SK-N-SH (cell line): ENCODE measurements at regions not wholly inside any gene's neighbourhood (a gene's known extent, or its start where the extent isn't known, plus 50 kb on each side); places are given as distances from the start of the nearest gene placed in this dataset.

ENCODE experiments used
- CTCF ChIA-PET: fragments of 300-600, 350-600 bp; formaldehyde crosslinking; extraction: SDS; loops from one replicate; lab custom pipeline; 2021; lab: Yijun Ruan, JAX
- POLR2A ChIA-PET: fragments of 350-600 bp; sonication (Branson Sonifier 250); formaldehyde crosslinking; extraction: SDS; loops from one replicate; lab custom pipeline; 2020; ENCODE audit warnings: antibody characterized with exemption, inconsistent platforms; lab: Yijun Ruan, JAX
- DNase-seq: peaks from one replicate; pipeline ENCODE4 v3.0.0; 2012
- H2AFZ ChIP-seq: fragments of 200-600 bp; sonication (generic); 2 replicates; pipeline ENCODE4 v1.8.1; 2016; ENCODE audit warnings: antibody characterized with exemption, mild to moderate bottlenecking, low read depth
- H3F3A ChIP-seq: fragments of 200-600 bp; sonication (generic); replicated peaks from 2 replicates; pipeline ENCODE3; 2016; ENCODE audit warnings: antibody characterized with exemption, mild to moderate bottlenecking; ENCODE audit not compliant: insufficient read depth
- H3K27ac ChIP-seq, 2 experiments: fragments of 200-500 bp in 1 of 2; fragments of 200-600 bp in 1 of 2; sonication (Bioruptor generic) in 1 of 2; sonication (generic), shearing (Covaris generic) in 1 of 2; 2 replicates each; pipeline versions ENCODE4 v1.5.1 to v1.6.1; 2014 to 2016; ENCODE audit warnings: low read depth in 2 of 2, inconsistent platforms in 1 of 2, low read length in 1 of 2, mild to moderate bottlenecking in 1 of 2, mixed read lengths in 1 of 2
- H3K27me3 ChIP-seq: fragments of 200-600 bp; sonication (generic), shearing (Covaris generic); 2 replicates; pipeline ENCODE4 v1.6.1; 2016; ENCODE audit warnings: mixed run types; ENCODE audit not compliant: insufficient read depth
- H3K36me3 ChIP-seq, 2 experiments: fragments of 200-500 bp in 1 of 2; fragments of 200-600 bp in 1 of 2; sonication (Bioruptor generic) in 1 of 2; sonication (generic) in 1 of 2; replicated peaks in 1 of 2; 2 replicates each; pipeline versions ENCODE3 to v1.5.1; 2014 to 2016; ENCODE audit warnings: low read length in 1 of 2, mild to moderate bottlenecking in 1 of 2; ENCODE audit not compliant: insufficient read depth in 2 of 2, control insufficient read depth in 1 of 2
- H3K4me1 ChIP-seq, 2 experiments: fragments of 200-500 bp in 1 of 2; fragments of 200-600 bp in 1 of 2; sonication (Bioruptor generic) in 1 of 2; sonication (generic), shearing (Covaris generic) in 1 of 2; 2 replicates each; pipeline versions ENCODE4 v1.5.1 to v1.6.1; 2014 to 2016; ENCODE audit warnings: low read depth in 1 of 2, low read length in 1 of 2, mixed run types in 1 of 2; ENCODE audit not compliant: insufficient read depth in 2 of 2, control insufficient read depth in 1 of 2
- H3K4me2 ChIP-seq: fragments of 200-600 bp; sonication (generic), shearing (Covaris generic); 2 replicates; pipeline ENCODE4 v1.6.1; 2017; ENCODE audit warnings: mixed run types
- H3K4me3 ChIP-seq, 2 experiments: fragments of 200-500 bp in 1 of 2; fragments of 200-600 bp in 1 of 2; sonication (Bioruptor generic) in 1 of 2; sonication (generic), shearing (Covaris generic) in 1 of 2; 2 replicates each; pipeline versions ENCODE4 v1.5.1 to v1.8.1; 2014 to 2016; ENCODE audit warnings: low read depth in 2 of 2, inconsistent platforms in 1 of 2, low read length in 1 of 2, mild to moderate bottlenecking in 1 of 2, mixed read lengths in 1 of 2, moderate library complexity in 1 of 2
- H3K79me2 ChIP-seq: fragments of 200-600 bp; sonication (generic); 2 replicates; pipeline ENCODE4 v1.8.1; 2017; ENCODE audit warnings: mild to moderate bottlenecking; ENCODE audit not compliant: insufficient read depth
- H3K9ac ChIP-seq: fragments of 200-600 bp; sonication (generic); 2 replicates; pipeline ENCODE4 v1.6.1; 2017; ENCODE audit warnings: mixed run types
- H3K9me2 ChIP-seq: fragments of 200-600 bp; sonication (generic); 2 replicates; pipeline ENCODE4 v1.6.1; 2017; ENCODE audit warnings: mixed run types
- H3K9me3 ChIP-seq: fragments of 200-600 bp; sonication (generic); 2 replicates; pipeline ENCODE4 v1.6.1; 2017; ENCODE audit warnings: mixed run types, mild to moderate bottlenecking, moderate library complexity
- H4K20me1 ChIP-seq: fragments of 200-600 bp; sonication (generic); 2 replicates; pipeline ENCODE4 v1.6.1; 2017; ENCODE audit warnings: mild to moderate bottlenecking, mixed run types; ENCODE audit not compliant: insufficient read depth
- FOSL2 ChIP-seq: IDR thresholded peaks from 2 replicates; pipeline ENCODE4 v1.4.0; 2012; ENCODE audit warnings: low read depth, mild to moderate bottlenecking, moderate library complexity, borderline replicate concordance
- RAD21 ChIP-seq: IDR thresholded peaks from 2 replicates; pipeline ENCODE4 v1.6.1; 2012; ENCODE audit warnings: mild to moderate bottlenecking, low read length
- USF1 ChIP-seq: IDR thresholded peaks from 2 replicates; pipeline ENCODE4 v1.4.0; 2012; ENCODE audit warnings: low read depth, borderline replicate concordance
- WGBS: methylation state at CpG from one replicate; pipeline ENCODE4 v1.1.6; 2017; ENCODE audit warnings: low lambda C conversion rate; 5-methylcytosine and 5-hydroxymethylcytosine counted together

DNA sequence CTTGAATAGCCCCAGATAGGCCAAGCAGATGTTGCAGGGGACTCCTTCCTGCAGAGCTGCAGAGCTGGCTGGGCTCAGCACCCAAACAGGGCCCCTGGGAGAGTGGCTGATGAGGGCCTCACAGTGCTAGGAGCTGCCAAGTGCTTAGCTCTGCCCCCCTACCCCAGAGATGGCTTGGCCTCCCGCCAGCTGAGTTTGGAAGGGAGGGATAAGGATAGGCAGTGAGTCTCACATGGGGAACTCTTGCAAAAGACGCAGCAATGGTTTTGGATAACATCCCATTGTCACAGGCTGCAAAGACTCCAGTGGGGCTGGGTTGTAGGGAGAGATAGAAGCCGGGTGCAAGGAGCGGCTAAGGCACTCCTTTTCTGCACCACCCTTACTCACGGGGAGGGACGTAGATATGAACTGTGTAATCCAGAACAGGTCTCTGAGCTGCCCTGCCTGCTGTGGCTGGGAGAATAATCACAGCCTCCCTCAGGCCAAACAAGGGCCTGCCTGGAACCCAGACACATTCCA is 52.9 kb upstream of the MAF start:
- Histone ChIP-seq H3K9ac (no peak overlapping the region), H3K27me3 (no peaks in the 10 kb centered on the region), H2AFZ (no peak overlapping the region), H3K9me3 (no peaks in the 10 kb centered on the region), H4K20me1 (no peaks in the 10 kb centered on the region), H3F3A (no peaks in the 10 kb centered on the region)
- CTCF ChIA-PET = interaction anchor here (0.6 to 1.0 kb wide), 2 partner anchors 52 to 721 kb away, joined by 3 read pairs; no protein-coding TSS in a partner anchor
- DNase-seq = peak; percentile 61
- TF ChIP-seq RAD21 (0 out of 2 replicates have a peak, but pooled peaks have one; percentile 4), USF1 (no peak)
- TF ChIP-seq, all 33 proteins: peak for 1
- Histone ChIP-seq H3K36me3 (no peaks in the 10 kb centered on the region), H3K4me3 (no peak overlapping the region), H3K79me2 (no peaks in the 10 kb centered on the region), H3K9me2 (no peaks in the 10 kb centered on the region), H3K27ac (peak overlapping the region in 1 of 2 experiments; percentile 8; a peak in 2 of 4 replicates), H3K4me1 (peaks cover 0 to 15% of the 10 kb centered on the region in 2 experiments; a peak in 1 of 4 replicates), H3K4me2 (no peak overlapping the region)
- WGBS = 36% methylated on average over 6 of the region's 6 CpGs
- POLR2A ChIA-PET = interaction anchor here (0.7 kb wide), 1 partner anchor 103 kb away, joined by 3 read pairs; no protein-coding TSS in a partner anchor

GRCh38 chr16:79651363-79651762 is 50.8 kb upstream of the MAF start:
- H3K4me3 ChIP-seq = no peak overlapping the region
- no peaks in the 10 kb centered on the region for H3K79me2 ChIP-seq
- ChIA-PET CTCF (no interaction called here), POLR2A (no interaction called here)
- no peak for TF ChIP-seq FOSL2
- no peaks in the 10 kb centered on the region for H3K9me3 ChIP-seq
- H3K4me2 ChIP-seq = no peak overlapping the region
- 26% methylated on average over 5 of the region's 7 CpGs for WGBS
- no peaks in the 10 kb centered on the region for H3F3A ChIP-seq
- no peak overlapping the region for H2AFZ ChIP-seq
- DNase-seq = no peak
- H3K27me3 ChIP-seq = no peaks in the 10 kb centered on the region
- H4K20me1 ChIP-seq = no peaks in the 10 kb centered on the region
- no peaks in the 10 kb centered on the region for H3K36me3 ChIP-seq
- no peak overlapping the region for H3K9ac ChIP-seq
- H3K9me2 ChIP-seq = no peaks in the 10 kb centered on the region
- no peak overlapping the region for H3K27ac ChIP-seq
- H3K4me1 ChIP-seq = peaks cover 0 to 15% of the 10 kb centered on the region in 2 experiments; a peak in 1 of 4 replicates
